HG02852 (cell line): ENCODE measurements at regions not wholly inside any gene's neighbourhood (a gene's known extent, or its start where the extent isn't known, plus 50 kb on each side); places are given as distances from the start of the nearest gene placed in this dataset.
"Not testable (repeated sequence)": the region's sequence is repeated elsewhere in the genome, so short reads cannot be mapped to it uniquely, and the experiment has no call there.

Source experiments
- ATAC-seq: cut with Tn5 transposase; IDR thresholded peaks from one replicate; pipeline ENCODE4 v1.9.1; 2021; ENCODE audit warnings: mild to moderate bottlenecking, moderate library complexity; ENCODE audit not compliant: unreplicated experiment

DNA sequence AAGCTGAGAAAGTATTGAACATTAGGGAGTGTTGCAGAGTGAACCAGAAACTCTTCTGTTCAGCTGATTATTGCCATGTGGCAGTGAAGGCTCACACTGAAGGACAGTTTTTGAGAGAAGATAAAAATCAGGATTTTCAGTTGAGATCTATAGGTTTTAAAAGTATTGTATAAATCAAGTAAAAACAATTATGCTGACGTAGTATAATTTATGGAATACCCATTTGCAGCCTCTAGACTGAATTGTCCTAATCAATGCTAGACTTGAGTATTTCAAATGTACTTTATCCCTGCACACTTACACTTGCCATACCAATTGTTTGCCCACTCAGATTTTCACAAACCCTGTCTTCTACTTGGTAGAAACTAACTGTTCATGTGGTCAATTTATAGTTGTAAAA lies 245.8 kb downstream of the FRK start:
- ATAC-seq = no peak

DNA sequence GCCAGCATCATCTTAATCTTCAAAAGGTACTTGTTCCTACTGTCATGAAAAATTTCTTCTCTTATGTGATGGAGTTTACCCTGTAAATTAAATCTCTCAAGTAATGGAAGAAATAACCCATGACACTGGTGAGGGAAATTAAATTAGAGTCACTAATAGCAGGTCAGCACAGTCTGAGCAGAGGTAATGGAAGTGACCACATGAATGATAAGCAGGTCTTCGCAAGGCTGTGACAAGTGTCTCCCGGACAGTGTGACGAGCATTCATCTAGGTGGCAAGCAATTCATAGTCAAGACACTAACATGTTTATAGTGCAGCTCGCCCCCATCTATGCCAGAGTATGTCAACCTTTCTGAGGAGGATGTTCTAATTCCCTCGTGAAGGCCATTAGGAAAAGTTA lies 249.2 kb downstream of the FRK start:
- ATAC-seq = no peak

- ATAC-seq = no peak
Observed at GRCh38 chr6:115798229-115798628, 262.5 kb downstream of the FRK start.

GRCh38 chr6:115796829-115797228 lies 263.9 kb downstream of the FRK start:
- ATAC-seq = no peak

GRCh38 chr6:115796061-115796460 lies 264.6 kb downstream of the FRK start:
- no peak for ATAC-seq

GRCh38 chr6:115783402-115784061 lies 277.2 kb downstream of the FRK start:
- no peak for ATAC-seq

GRCh38 chr6:115782612-115783011 lies 278.1 kb downstream of the FRK start:
- no peak for ATAC-seq

- no peak for ATAC-seq
Observed at GRCh38 chr6:115773741-115774140, 286.9 kb downstream of the FRK start.

DNA sequence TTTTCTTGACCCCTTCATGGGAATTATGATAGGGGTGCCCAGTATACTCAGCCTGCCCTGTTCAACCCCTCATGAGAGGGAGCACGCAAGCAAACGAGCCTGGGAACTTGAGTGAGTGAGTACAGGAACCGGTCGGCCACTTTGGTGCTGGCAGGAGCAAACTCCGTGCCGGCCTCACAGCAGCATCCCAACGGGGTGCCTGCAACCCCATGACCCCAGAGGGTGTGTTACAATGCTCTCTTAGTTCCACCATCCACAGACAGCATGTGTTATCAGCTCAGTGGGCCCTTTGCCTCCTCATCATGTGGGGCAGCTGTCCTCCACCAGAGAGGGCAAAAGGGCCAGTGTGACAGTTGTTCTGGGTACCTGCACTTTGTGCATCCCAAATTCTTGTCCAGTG lies 289.8 kb downstream of the FRK start:
- no peak for ATAC-seq

- ATAC-seq = no peak
Observed at GRCh38 chr6:115768500-115768899, 292.2 kb downstream of the FRK start.

DNA sequence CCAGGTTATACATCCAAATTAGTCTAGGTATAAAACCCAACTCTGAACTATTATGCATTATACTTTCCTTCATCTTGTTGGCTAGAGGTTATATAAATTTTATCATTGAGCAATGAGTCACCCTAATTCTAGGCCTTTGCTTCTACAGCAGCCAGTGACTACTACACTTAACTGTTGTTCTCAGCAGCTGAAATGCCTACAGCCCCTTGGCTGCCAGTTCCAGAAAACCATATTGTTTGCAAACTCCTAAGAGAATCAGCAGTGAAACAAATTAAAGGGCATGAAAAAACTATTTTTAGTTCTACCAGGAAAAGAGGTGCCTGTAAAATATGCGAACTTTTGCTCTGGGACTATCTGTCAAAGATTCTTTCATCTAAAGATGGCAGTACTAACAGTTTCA lies 292.8 kb downstream of the FRK start:
- no peak for ATAC-seq

GRCh38 chr6:115766745-115767462 lies 293.8 kb downstream of the FRK start:
- ATAC-seq = no peak

DNA sequence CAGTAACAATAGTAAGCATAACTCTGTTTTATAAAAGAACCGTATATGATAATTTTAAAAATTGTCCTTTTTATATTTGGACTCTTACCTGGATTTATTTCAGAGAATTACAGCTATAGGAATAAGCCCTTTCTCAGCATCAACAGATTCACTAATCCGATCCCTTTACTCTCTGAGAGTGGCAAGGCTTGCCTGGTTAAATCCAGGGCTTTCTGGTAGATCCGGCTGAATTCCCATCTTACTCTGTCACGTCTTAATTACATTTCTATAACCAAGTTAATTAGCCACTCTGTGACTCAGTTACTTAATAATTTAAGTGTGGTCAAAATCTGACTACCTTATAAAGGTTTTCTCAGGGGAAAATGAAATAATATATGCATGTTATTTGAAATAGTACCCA lies 294.7 kb downstream of the FRK start:
- ATAC-seq = no peak

DNA sequence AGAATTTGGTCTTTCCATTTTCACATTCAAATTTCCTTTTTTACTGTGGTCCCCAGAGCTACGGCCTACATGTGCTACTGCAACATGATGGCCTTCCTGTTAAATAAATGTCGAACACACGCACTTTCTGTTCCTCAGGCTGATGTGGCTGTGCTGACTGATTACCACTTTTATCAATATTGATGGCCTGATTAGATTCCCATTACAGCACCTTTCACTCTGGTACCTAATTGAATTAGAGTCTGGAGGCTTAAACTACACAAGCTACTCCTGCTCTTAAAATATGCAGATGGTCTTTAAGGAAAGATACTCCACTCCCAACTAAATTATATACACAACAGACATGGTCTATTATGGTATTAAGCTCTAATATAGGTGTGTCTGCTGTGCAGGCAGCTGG lies 301.6 kb downstream of the FRK start:
- no peak for ATAC-seq

DNA sequence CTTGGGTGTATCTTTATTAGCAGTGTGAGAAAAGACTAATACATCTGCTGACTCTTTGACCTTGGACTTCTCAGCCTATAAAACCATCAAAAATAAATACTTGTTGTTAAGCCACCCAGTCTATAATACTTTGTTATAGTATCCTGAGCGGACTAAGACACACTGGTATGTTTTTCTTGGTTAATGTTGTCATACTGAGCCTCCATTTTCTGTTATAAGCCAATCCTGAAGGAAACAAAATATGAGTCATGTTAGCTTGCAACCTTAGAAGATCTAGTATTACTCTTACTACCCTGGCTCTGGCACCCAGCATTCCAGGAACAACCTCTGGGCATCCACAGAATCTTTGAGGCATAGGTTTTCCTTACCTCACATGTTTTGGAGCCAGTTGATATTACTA lies 307.2 kb downstream of the FRK start:
- no peak for ATAC-seq

DNA sequence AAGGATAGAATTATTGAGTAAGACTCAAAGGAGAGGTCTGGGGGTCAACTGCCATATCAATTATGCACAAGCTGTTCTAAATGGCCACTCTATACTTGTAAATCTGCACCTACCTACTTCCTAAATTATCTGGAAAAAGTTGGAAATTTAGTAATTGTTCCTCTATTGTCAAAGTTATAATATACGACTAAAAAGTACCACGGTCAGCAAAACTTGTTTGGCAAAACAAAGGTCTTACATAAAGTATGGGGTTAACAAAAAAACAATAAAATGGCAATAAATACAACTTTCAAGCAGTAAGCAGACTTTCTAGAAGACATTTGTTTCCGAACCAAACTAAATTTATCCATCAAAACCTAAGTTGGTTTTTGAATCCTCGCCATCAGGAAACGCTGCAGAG lies 309.7 kb downstream of the FRK start:
- ATAC-seq = no peak

GRCh38 chr6:115750292-115750691 lies 310.4 kb downstream of the FRK start:
- ATAC-seq = no peak

GRCh38 chr6:115747719-115748118 lies 313.0 kb downstream of the FRK start:
- ATAC-seq = no peak

- not testable (repeated sequence) for ATAC-seq
Observed at GRCh38 chr6:115746583-115746982, 314.1 kb downstream of the FRK start.

DNA sequence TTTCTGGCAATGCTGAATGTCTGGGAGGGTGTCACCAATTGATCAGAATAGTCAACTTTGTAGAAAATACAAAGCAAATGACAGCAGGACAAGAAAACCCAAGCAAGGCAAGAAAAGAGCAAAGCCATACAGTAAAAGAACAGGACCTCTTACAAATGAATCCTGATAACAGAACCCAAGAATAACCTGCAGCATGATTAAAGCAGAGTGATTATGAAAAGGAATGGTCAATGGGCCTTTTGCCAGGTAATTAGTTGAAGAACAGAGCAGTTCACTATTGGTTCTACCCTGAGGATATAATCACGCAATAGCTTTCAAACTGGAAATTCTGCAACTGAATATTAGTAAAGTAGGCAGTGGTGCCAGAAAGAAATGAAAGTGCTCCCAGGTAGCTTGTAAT lies 319.8 kb downstream of the FRK start:
- ATAC-seq = no peak

DNA sequence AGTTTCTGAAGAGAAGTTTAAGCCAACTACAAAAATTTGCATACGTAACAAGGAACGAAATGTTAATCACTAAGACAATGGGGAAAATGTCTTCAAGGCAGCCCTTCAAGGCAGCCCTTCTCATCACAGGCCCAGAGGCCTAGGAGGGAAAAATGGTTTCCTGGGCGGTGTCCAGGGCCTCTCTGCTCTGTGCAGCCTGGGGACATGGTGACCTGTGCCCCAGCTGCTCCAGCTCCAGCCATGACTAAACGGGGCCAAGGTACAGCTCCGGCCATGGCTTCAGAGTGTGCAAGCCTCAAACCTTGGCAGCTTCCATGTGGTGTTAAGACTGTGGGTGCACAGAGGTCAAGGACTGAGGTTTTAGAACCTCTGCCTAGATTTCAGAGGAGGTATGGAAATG lies 325.1 kb downstream of the FRK start:
- no peak for ATAC-seq

- ATAC-seq = no peak
Observed at GRCh38 chr6:115733426-115733825, 327.3 kb downstream of the FRK start.

DNA sequence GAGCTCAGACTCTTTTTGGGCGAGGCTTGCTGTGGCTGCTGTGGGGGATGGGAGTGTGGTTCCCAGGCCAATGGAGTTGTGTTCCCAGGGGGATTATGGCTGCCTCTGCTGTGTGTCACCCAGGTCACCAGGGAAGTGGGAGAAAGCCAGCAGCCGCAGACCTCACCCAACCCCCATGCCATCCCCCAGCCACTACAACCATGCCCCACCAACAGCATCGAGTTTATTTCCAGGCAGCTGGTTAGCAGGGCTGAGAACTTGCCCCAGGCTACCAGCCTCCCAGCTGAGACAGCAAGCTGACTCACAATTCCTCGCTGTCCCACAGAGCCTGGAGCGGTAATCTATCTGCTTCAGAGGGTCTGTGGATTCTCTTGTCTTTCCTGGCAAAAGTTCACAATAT lies 331.7 kb downstream of the FRK start:
- no peak for ATAC-seq
